SK-N-SH (cell line): ENCODE measurements at regions not wholly inside any gene's neighbourhood (a gene's known extent, or its start where the extent isn't known, plus 50 kb on each side); places are given as distances from the start of the nearest gene placed in this dataset.

Experiments
- CTCF ChIA-PET: fragments of 300-600, 350-600 bp; formaldehyde crosslinking; extraction: SDS; loops from one replicate; lab custom pipeline; 2021; lab: Yijun Ruan, JAX
- POLR2A ChIA-PET: fragments of 350-600 bp; sonication (Branson Sonifier 250); formaldehyde crosslinking; extraction: SDS; loops from one replicate; lab custom pipeline; 2020; ENCODE audit warnings: antibody characterized with exemption, inconsistent platforms; lab: Yijun Ruan, JAX
- DNase-seq: peaks from one replicate; pipeline ENCODE4 v3.0.0; 2012
- H2AFZ ChIP-seq: fragments of 200-600 bp; sonication (generic); 2 replicates; pipeline ENCODE4 v1.8.1; 2016; ENCODE audit warnings: antibody characterized with exemption, mild to moderate bottlenecking, low read depth
- H3F3A ChIP-seq: fragments of 200-600 bp; sonication (generic); replicated peaks from 2 replicates; pipeline ENCODE3; 2016; ENCODE audit warnings: antibody characterized with exemption, mild to moderate bottlenecking; ENCODE audit not compliant: insufficient read depth
- H3K27ac ChIP-seq, 2 experiments: fragments of 200-500 bp in 1 of 2; fragments of 200-600 bp in 1 of 2; sonication (Bioruptor generic) in 1 of 2; sonication (generic), shearing (Covaris generic) in 1 of 2; 2 replicates each; pipeline versions ENCODE4 v1.5.1 to v1.6.1; 2014 to 2016; ENCODE audit warnings: low read depth in 2 of 2, inconsistent platforms in 1 of 2, low read length in 1 of 2, mild to moderate bottlenecking in 1 of 2, mixed read lengths in 1 of 2
- H3K27me3 ChIP-seq: fragments of 200-600 bp; sonication (generic), shearing (Covaris generic); 2 replicates; pipeline ENCODE4 v1.6.1; 2016; ENCODE audit warnings: mixed run types; ENCODE audit not compliant: insufficient read depth
- H3K36me3 ChIP-seq, 2 experiments: fragments of 200-500 bp in 1 of 2; fragments of 200-600 bp in 1 of 2; sonication (Bioruptor generic) in 1 of 2; sonication (generic) in 1 of 2; replicated peaks in 1 of 2; 2 replicates each; pipeline versions ENCODE3 to v1.5.1; 2014 to 2016; ENCODE audit warnings: low read length in 1 of 2, mild to moderate bottlenecking in 1 of 2; ENCODE audit not compliant: insufficient read depth in 2 of 2, control insufficient read depth in 1 of 2
- H3K4me1 ChIP-seq, 2 experiments: fragments of 200-500 bp in 1 of 2; fragments of 200-600 bp in 1 of 2; sonication (Bioruptor generic) in 1 of 2; sonication (generic), shearing (Covaris generic) in 1 of 2; 2 replicates each; pipeline versions ENCODE4 v1.5.1 to v1.6.1; 2014 to 2016; ENCODE audit warnings: low read depth in 1 of 2, low read length in 1 of 2, mixed run types in 1 of 2; ENCODE audit not compliant: insufficient read depth in 2 of 2, control insufficient read depth in 1 of 2
- H3K4me2 ChIP-seq: fragments of 200-600 bp; sonication (generic), shearing (Covaris generic); 2 replicates; pipeline ENCODE4 v1.6.1; 2017; ENCODE audit warnings: mixed run types
- H3K4me3 ChIP-seq, 2 experiments: fragments of 200-500 bp in 1 of 2; fragments of 200-600 bp in 1 of 2; sonication (Bioruptor generic) in 1 of 2; sonication (generic), shearing (Covaris generic) in 1 of 2; 2 replicates each; pipeline versions ENCODE4 v1.5.1 to v1.8.1; 2014 to 2016; ENCODE audit warnings: low read depth in 2 of 2, inconsistent platforms in 1 of 2, low read length in 1 of 2, mild to moderate bottlenecking in 1 of 2, mixed read lengths in 1 of 2, moderate library complexity in 1 of 2
- H3K79me2 ChIP-seq: fragments of 200-600 bp; sonication (generic); 2 replicates; pipeline ENCODE4 v1.8.1; 2017; ENCODE audit warnings: mild to moderate bottlenecking; ENCODE audit not compliant: insufficient read depth
- H3K9ac ChIP-seq: fragments of 200-600 bp; sonication (generic); 2 replicates; pipeline ENCODE4 v1.6.1; 2017; ENCODE audit warnings: mixed run types
- H3K9me2 ChIP-seq: fragments of 200-600 bp; sonication (generic); 2 replicates; pipeline ENCODE4 v1.6.1; 2017; ENCODE audit warnings: mixed run types
- H3K9me3 ChIP-seq: fragments of 200-600 bp; sonication (generic); 2 replicates; pipeline ENCODE4 v1.6.1; 2017; ENCODE audit warnings: mixed run types, mild to moderate bottlenecking, moderate library complexity
- H4K20me1 ChIP-seq: fragments of 200-600 bp; sonication (generic); 2 replicates; pipeline ENCODE4 v1.6.1; 2017; ENCODE audit warnings: mild to moderate bottlenecking, mixed run types; ENCODE audit not compliant: insufficient read depth
- CHD2 ChIP-seq: fragments of 150-350 bp; IDR thresholded peaks from 2 replicates; pipeline ENCODE4 v1.6.1; 2018; ENCODE audit warnings: low read length; ENCODE audit not compliant: partially characterized antibody
- EP300 ChIP-seq, 2 experiments: IDR thresholded peaks; 2 replicates each; pipeline versions ENCODE4 v1.4.0 to v1.6.1; 2012; ENCODE audit warnings: borderline replicate concordance in 1 of 2, low read depth in 1 of 2, low read length in 1 of 2
- FOXM1 ChIP-seq: IDR thresholded peaks from 2 replicates; pipeline ENCODE4 v1.4.0; 2012; ENCODE audit warnings: low read depth, mild to moderate bottlenecking
- GATA2 ChIP-seq: sonication (generic); formaldehyde crosslinking; IDR thresholded peaks from 2 replicates; pipeline ENCODE4 v1.5.0; 2020; ENCODE audit warnings: mild to moderate bottlenecking, missing genetic modification reagents
- NRF1 ChIP-seq: IDR thresholded peaks from 2 replicates; pipeline ENCODE4 v1.6.1; 2012; ENCODE audit warnings: low read depth, mild to moderate bottlenecking, low read length
- RAD21 ChIP-seq: IDR thresholded peaks from 2 replicates; pipeline ENCODE4 v1.6.1; 2012; ENCODE audit warnings: mild to moderate bottlenecking, low read length
- RCOR1 ChIP-seq: fragments of 150-350 bp; IDR thresholded peaks from 2 replicates; pipeline ENCODE4 v1.6.1; 2017; ENCODE audit warnings: antibody characterized with exemption, low read length
- RXRA ChIP-seq: IDR thresholded peaks from 2 replicates; pipeline ENCODE4 v1.4.0; 2012; ENCODE audit warnings: low read depth, mild to moderate bottlenecking, borderline replicate concordance
- SIN3A ChIP-seq: IDR thresholded peaks from 2 replicates; pipeline ENCODE4 v1.6.1; 2012; ENCODE audit warnings: low read depth, mild to moderate bottlenecking, low read length, moderate library complexity, borderline replicate concordance
- SMC3 ChIP-seq: IDR thresholded peaks from 2 replicates; pipeline ENCODE4 v1.6.1; 2012; ENCODE audit warnings: low read depth, low read length, improper control_type of control experiment
- TAF1 ChIP-seq: IDR thresholded peaks from 2 replicates; pipeline ENCODE4 v1.6.1; 2012; ENCODE audit warnings: low read depth, mild to moderate bottlenecking, low read length, moderate library complexity, borderline replicate concordance
- TEAD4 ChIP-seq: IDR thresholded peaks from 2 replicates; pipeline ENCODE4 v1.4.0; 2012; ENCODE audit warnings: mild to moderate bottlenecking, borderline replicate concordance; ENCODE audit not compliant: insufficient read depth
- YY1 ChIP-seq: IDR thresholded peaks from 2 replicates; pipeline ENCODE4 v1.4.0; 2012; ENCODE audit warnings: low read depth, mild to moderate bottlenecking
- WGBS: methylation state at CpG from one replicate; pipeline ENCODE4 v1.1.6; 2017; ENCODE audit warnings: low lambda C conversion rate; 5-methylcytosine and 5-hydroxymethylcytosine counted together
- TF ChIP-seq, protein P1 (sequence below): fragments of 150-350 bp; IDR thresholded peaks from 2 replicates; pipeline ENCODE4 v1.6.1; 2017; ENCODE audit warnings: antibody characterized with exemption, low read length, low read depth, borderline replicate concordance
- TF ChIP-seq, protein P2 (sequence below): IDR thresholded peaks from 2 replicates; pipeline ENCODE4 v1.6.1; 2012; ENCODE audit warnings: mild to moderate bottlenecking, low read depth, low read length, moderate library complexity
- TF ChIP-seq, protein P3 (sequence below): fragments of 150-350 bp; IDR thresholded peaks from 2 replicates; pipeline ENCODE4 v1.6.1; 2016; ENCODE audit warnings: mild to moderate bottlenecking, low read depth, low read length

DNA sequence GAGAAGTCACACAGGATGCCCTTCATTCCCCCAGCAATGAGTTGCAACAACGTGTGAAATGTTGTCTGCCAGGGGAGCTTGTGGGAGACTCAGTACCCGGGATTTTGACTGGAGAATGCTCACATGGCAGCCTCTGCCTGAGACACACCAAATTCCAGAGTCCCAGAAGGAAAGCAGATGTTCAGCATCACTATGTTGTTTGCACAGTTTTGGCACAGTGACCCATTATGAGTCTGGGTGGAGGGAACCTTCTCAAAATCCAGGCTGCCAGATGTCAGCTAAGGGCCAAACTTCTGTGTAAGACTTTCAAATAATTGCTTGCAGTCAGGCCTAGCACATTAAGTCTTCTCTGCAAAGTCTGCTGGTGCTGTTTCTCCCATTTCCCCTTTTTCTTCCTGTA lies 1029.7 kb upstream of the TENM3 start:
- H3K9ac ChIP-seq = no peak overlapping the region
- no peak overlapping the region for H3K4me2 ChIP-seq
- ChIA-PET CTCF (interaction anchor here (1.2 kb wide), 1 partner anchor 9 kb away, joined by 3 read pairs; no protein-coding TSS in a partner anchor), POLR2A (no interaction called here)
- no peak overlapping the region for H3K4me3 ChIP-seq
- H2AFZ ChIP-seq = no peak overlapping the region
- no peaks in the 10 kb centered on the region for H3K36me3 ChIP-seq
- H4K20me1 ChIP-seq = no peaks in the 10 kb centered on the region
- no peak overlapping the region for H3K27ac ChIP-seq
- H3F3A ChIP-seq = no peaks in the 10 kb centered on the region
- no peaks in the 10 kb centered on the region for H3K9me2 ChIP-seq
- TF ChIP-seq NRF1 (no peak), GATA2 (no peak), TEAD4 (no peak), EP300 (IDR thresholded peaks at IDR 0.05; ENCODE audit: borderline replicate concordance in 1 of 2, low read depth in 1 of 2, low read length in 1 of 2) (no peak), SMC3 (no peak), RAD21 (no peak), FOXM1 (no peak)
- TF ChIP-seq, protein P1, sequence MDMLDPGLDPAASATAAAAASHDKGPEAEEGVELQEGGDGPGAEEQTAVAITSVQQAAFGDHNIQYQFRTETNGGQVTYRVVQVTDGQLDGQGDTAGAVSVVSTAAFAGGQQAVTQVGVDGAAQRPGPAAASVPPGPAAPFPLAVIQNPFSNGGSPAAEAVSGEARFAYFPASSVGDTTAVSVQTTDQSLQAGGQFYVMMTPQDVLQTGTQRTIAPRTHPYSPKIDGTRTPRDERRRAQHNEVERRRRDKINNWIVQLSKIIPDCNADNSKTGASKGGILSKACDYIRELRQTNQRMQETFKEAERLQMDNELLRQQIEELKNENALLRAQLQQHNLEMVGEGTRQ = no peak
- 57% methylated on average over 1 of the region's 2 CpGs for WGBS
- no peaks in the 10 kb centered on the region for H3K4me1 ChIP-seq
- H3K9me3 ChIP-seq = no peaks in the 10 kb centered on the region
- H3K27me3 ChIP-seq = no peaks in the 10 kb centered on the region
- no peak for DNase-seq
- no peaks in the 10 kb centered on the region for H3K79me2 ChIP-seq

DNA sequence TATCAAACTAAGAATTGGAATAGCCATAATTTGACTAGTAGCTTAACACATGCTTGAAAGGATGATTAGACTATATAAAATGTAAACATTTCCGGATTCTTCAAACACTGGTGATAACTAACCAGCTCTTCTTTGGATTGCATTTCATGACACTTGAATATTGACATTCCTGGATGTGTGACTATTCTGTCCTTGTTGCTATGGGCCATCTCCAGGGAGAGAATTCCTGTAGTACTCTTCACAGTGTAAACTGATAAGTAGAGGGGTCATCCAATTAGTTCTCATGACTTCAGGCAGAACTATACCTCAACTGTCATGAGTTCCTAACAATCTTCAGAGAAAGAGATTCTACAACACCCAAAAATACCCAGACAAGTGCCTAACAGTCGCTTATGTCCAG lies 1026.7 kb upstream of the TENM3 start:
- Histone ChIP-seq H3K79me2 (no peaks in the 10 kb centered on the region), H3K9ac (no peak overlapping the region), H2AFZ (no peak overlapping the region), H3K4me1 (no peaks in the 10 kb centered on the region), H3K9me3 (no peaks in the 10 kb centered on the region), H4K20me1 (no peaks in the 10 kb centered on the region), H3K4me2 (no peak overlapping the region), H3K9me2 (no peaks in the 10 kb centered on the region), H3K27ac (no peak overlapping the region)
- POLR2A ChIA-PET = no interaction called here
- 18% methylated on average over 2 of the region's 2 CpGs for WGBS
- no peak for TF ChIP-seq YY1
- TF ChIP-seq TAF1 = no peak
- no peak for TF ChIP-seq RCOR1
- TF ChIP-seq FOXM1 = no peak
- TF ChIP-seq, protein P2, sequence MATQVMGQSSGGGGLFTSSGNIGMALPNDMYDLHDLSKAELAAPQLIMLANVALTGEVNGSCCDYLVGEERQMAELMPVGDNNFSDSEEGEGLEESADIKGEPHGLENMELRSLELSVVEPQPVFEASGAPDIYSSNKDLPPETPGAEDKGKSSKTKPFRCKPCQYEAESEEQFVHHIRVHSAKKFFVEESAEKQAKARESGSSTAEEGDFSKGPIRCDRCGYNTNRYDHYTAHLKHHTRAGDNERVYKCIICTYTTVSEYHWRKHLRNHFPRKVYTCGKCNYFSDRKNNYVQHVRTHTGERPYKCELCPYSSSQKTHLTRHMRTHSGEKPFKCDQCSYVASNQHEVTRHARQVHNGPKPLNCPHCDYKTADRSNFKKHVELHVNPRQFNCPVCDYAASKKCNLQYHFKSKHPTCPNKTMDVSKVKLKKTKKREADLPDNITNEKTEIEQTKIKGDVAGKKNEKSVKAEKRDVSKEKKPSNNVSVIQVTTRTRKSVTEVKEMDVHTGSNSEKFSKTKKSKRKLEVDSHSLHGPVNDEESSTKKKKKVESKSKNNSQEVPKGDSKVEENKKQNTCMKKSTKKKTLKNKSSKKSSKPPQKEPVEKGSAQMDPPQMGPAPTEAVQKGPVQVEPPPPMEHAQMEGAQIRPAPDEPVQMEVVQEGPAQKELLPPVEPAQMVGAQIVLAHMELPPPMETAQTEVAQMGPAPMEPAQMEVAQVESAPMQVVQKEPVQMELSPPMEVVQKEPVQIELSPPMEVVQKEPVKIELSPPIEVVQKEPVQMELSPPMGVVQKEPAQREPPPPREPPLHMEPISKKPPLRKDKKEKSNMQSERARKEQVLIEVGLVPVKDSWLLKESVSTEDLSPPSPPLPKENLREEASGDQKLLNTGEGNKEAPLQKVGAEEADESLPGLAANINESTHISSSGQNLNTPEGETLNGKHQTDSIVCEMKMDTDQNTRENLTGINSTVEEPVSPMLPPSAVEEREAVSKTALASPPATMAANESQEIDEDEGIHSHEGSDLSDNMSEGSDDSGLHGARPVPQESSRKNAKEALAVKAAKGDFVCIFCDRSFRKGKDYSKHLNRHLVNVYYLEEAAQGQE = no peak
- no peak for TF ChIP-seq SIN3A
- TF ChIP-seq CHD2 = no peak
- TF ChIP-seq RXRA = no peak
- TF ChIP-seq, protein P3, sequence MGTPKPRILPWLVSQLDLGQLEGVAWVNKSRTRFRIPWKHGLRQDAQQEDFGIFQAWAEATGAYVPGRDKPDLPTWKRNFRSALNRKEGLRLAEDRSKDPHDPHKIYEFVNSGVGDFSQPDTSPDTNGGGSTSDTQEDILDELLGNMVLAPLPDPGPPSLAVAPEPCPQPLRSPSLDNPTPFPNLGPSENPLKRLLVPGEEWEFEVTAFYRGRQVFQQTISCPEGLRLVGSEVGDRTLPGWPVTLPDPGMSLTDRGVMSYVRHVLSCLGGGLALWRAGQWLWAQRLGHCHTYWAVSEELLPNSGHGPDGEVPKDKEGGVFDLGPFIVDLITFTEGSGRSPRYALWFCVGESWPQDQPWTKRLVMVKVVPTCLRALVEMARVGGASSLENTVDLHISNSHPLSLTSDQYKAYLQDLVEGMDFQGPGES = no peak
- TF ChIP-seq, all 33 proteins: peak for 0
- CTCF ChIA-PET = no interaction called here
- H3F3A ChIP-seq = no peaks in the 10 kb centered on the region
- no peaks in the 10 kb centered on the region for H3K36me3 ChIP-seq
- DNase-seq = no peak
- H3K27me3 ChIP-seq = no peaks in the 10 kb centered on the region
- no peak overlapping the region for H3K4me3 ChIP-seq
